PC-3 (cell line): ENCODE measurements at regions not wholly inside any gene's neighbourhood (a gene's known extent, or its start where the extent isn't known, plus 50 kb on each side); places are given as distances from the start of the nearest gene placed in this dataset.

ENCODE experiments used
- ATAC-seq: fragments of 200-7000 bp; cut with Tn5 transposase; 2 replicates; pipeline ENCODE4 v1.9.1; 2020; ENCODE audit warnings: mild to moderate bottlenecking, moderate library complexity
- BruUV-seq: library from RNA; stranded (reverse); fragments of 400-500 nt; replicated peaks from 2 replicates; lab custom pipeline; 2021; lab: Mats Ljungman, UMichigan
- CTCF ChIA-PET: fragments of 300-600 bp; sonication (Branson Sonifier 250); formaldehyde crosslinking; loops from one replicate; lab custom pipeline; 2022; ENCODE audit warnings: antibody characterized with exemption; lab: Charles Lee
- POLR2A ChIA-PET: fragments of 300-600 bp; sonication (Branson Sonifier 250); formaldehyde crosslinking; loops from one replicate; lab custom pipeline; 2022; ENCODE audit warnings: antibody characterized with exemption; ENCODE audit not compliant: unreplicated experiment; lab: Charles Lee
- DNase-seq: peaks from one replicate; pipeline ENCODE4 v3.0.0-alpha.2; 2015
- H2AFZ ChIP-seq: fragments of 300-600 bp; sonication (generic); 2 replicates; pipeline ENCODE4 v1.6.0; 2016; ENCODE audit warnings: antibody characterized with exemption, low read length
- H3F3A ChIP-seq: fragments of 300-600 bp; sonication (generic); one replicate; pipeline ENCODE4 v1.6.0; 2017; ENCODE audit warnings: antibody characterized with exemption, low read length, control low read depth, mild to moderate bottlenecking; ENCODE audit not compliant: unreplicated experiment
- H3K27ac ChIP-seq: fragments of 300-600 bp; sonication (generic); 2 replicates; pipeline ENCODE4 v1.5.1; 2016; ENCODE audit warnings: mild to moderate bottlenecking, low read length
- H3K27me3 ChIP-seq: fragments of 300-600 bp; sonication (generic); 2 replicates; pipeline ENCODE4 v1.6.1; 2016; ENCODE audit warnings: low read length, mixed read lengths
- H3K36me3 ChIP-seq: fragments of 300-600 bp; sonication (generic); 2 replicates; pipeline ENCODE4 v1.6.1; 2016; ENCODE audit warnings: low read depth, mixed run types, low read length, mixed read lengths
- H3K4me1 ChIP-seq: fragments of 300-600 bp; sonication (generic); 2 replicates; pipeline ENCODE4 v1.5.1; 2016; ENCODE audit warnings: low read length; ENCODE audit not compliant: insufficient read depth
- H3K4me2 ChIP-seq: fragments of 300-600 bp; sonication (generic); 2 replicates; pipeline ENCODE4 v1.6.0; 2016; ENCODE audit warnings: low read length
- H3K4me3 ChIP-seq: fragments of 300-600 bp; sonication (generic); 2 replicates; pipeline ENCODE4 v1.5.1; 2016; ENCODE audit warnings: mild to moderate bottlenecking, low read length, mixed read lengths
- H3K79me2 ChIP-seq: fragments of 300-600 bp; sonication (generic); 2 replicates; pipeline ENCODE4 v1.6.1; 2017; ENCODE audit warnings: low read length, mixed read lengths
- H3K9ac ChIP-seq: fragments of 300-600 bp; sonication (generic); 2 replicates; pipeline ENCODE4 v1.6.0; 2016; ENCODE audit warnings: mild to moderate bottlenecking, low read length
- H3K9me2 ChIP-seq: fragments of 300-600 bp; sonication (generic); replicated peaks from 2 replicates; pipeline ENCODE4 v1.6.1; 2016; ENCODE audit warnings: mixed run types, low read length, mixed read lengths
- H3K9me3 ChIP-seq: fragments of 300-600 bp; sonication (generic); 2 replicates; pipeline ENCODE4 v1.6.1; 2016; ENCODE audit warnings: low read length, mixed read lengths
- H4K20me1 ChIP-seq: fragments of 300-600 bp; sonication (generic); 2 replicates; pipeline ENCODE4 v1.6.1; 2016; ENCODE audit warnings: low read length, mixed read lengths
- EZH2 ChIP-seq: fragments of 300-600 bp; sonication (generic); IDR thresholded peaks from one replicate; pipeline ENCODE4 v1.6.1; 2017; ENCODE audit warnings: antibody characterized with exemption, mild to moderate bottlenecking, low read length; ENCODE audit not compliant: unreplicated experiment
- EZH2phosphoT487 ChIP-seq: fragments of 300-600 bp; sonication (generic); IDR thresholded peaks from 2 replicates; pipeline ENCODE4 v1.6.1; 2018; ENCODE audit warnings: mild to moderate bottlenecking, antibody characterized with exemption, low read length, borderline replicate concordance
- intact Hi-C: fragments of 100-400 bp; cut with micrococcal nuclease; formaldehyde crosslinking; loops from 2 replicates; pipeline ENCODE4 v1.9.0; 2023
- TF ChIP-seq, protein P1 (sequence below): fragments of 300-600 bp; sonication (generic); conservative IDR thresholded peaks from 2 replicates; pipeline ENCODE4 v1.5.1; 2017; ENCODE audit warnings: antibody characterized with exemption, low read depth, mild to moderate bottlenecking, low read length

DNA sequence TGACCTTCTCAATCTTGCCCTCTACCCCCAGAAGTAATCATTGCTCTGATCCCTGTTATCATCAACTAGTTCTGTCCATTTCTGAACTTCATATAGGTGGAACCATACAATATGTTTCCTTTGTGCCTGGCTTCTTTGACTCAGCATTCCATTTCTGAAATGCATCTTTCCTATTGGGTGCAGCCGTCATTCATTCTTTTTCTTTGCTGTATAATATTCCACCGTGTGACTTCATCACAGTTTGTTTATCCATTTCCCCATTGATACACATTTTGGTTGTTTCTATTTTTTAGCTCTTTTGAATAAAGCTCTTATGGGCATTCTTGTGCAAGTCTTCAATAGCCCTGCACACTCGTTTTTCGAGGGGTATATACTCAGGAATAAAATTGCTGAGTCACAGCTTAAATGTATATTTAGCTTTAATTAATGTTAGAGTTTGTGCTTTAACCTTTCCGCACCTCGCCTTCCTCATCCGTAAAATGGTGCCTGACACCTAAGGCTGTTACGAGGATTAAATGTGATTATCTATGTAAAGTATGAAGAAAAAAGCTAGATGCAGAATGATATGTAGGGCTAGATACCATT lies 491.6 kb downstream of the MIAT start:
- no peak overlapping the region for H3K4me3 ChIP-seq
- POLR2A ChIA-PET = no interaction called here
- no peaks in the 10 kb centered on the region for H4K20me1 ChIP-seq
- no peaks in the 10 kb centered on the region for H3K4me1 ChIP-seq
- H2AFZ ChIP-seq = no peak overlapping the region
- intact Hi-C loops = no loop called here
- H3K36me3 ChIP-seq = no peaks in the 10 kb centered on the region
- no peak overlapping the region for H3K27ac ChIP-seq
- no peaks in the 10 kb centered on the region for H3F3A ChIP-seq
- no TSS peak for BruUV-seq
- H3K9me3 ChIP-seq = no peaks in the 10 kb centered on the region
- H3K9me2 ChIP-seq = no peaks in the 10 kb centered on the region
- CTCF ChIA-PET = no interaction called here
- 0 out of 2 replicates have a peak, but pooled peaks cover 5% of the 10 kb centered on the region for H3K27me3 ChIP-seq
- DNase-seq (no peak), ATAC-seq (no peak)
- TF ChIP-seq, protein P1, sequence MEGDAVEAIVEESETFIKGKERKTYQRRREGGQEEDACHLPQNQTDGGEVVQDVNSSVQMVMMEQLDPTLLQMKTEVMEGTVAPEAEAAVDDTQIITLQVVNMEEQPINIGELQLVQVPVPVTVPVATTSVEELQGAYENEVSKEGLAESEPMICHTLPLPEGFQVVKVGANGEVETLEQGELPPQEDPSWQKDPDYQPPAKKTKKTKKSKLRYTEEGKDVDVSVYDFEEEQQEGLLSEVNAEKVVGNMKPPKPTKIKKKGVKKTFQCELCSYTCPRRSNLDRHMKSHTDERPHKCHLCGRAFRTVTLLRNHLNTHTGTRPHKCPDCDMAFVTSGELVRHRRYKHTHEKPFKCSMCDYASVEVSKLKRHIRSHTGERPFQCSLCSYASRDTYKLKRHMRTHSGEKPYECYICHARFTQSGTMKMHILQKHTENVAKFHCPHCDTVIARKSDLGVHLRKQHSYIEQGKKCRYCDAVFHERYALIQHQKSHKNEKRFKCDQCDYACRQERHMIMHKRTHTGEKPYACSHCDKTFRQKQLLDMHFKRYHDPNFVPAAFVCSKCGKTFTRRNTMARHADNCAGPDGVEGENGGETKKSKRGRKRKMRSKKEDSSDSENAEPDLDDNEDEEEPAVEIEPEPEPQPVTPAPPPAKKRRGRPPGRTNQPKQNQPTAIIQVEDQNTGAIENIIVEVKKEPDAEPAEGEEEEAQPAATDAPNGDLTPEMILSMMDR = no peak
- TF ChIP-seq EZH2phosphoT487 = no peak
- no peak for TF ChIP-seq EZH2
- no peak overlapping the region for H3K9ac ChIP-seq
- no peaks in the 10 kb centered on the region for H3K79me2 ChIP-seq
- H3K4me2 ChIP-seq = no peak overlapping the region

DNA sequence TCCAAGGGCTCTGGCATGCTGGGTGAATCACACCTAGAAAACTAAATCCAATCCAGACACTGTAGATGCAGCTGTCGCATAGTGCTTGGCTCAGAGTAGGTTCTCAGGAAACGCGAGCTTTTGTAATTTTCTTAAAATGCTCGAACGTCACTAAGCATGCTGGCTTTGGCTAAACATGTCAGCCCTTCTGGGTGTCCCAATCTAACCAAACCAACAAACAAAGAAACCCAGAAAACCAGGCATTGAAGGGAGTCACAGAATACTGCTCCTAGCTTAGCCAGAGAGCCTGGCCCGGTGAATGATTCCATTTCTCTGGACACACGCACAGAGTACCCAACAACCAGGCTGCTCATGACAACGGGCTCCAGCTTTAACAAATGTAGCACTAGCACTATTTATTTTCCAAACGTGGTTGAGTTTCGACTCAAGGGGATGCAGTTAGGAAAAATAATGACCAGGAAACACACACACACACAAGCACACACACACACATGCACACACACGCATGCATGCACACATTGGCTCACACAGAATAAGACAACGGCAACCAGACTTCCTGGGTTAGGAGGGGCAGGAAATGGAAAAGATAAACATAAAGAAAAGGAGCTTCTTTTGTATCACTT lies 492.6 kb downstream of the MIAT start:
- Histone ChIP-seq H3K9ac (no peak overlapping the region), H3K27ac (no peak overlapping the region), H3K4me3 (no peak overlapping the region), H3K9me2 (no peaks in the 10 kb centered on the region), H3K4me1 (no peaks in the 10 kb centered on the region), H3K79me2 (no peaks in the 10 kb centered on the region), H2AFZ (no peak overlapping the region), H4K20me1 (no peaks in the 10 kb centered on the region), H3K4me2 (no peak overlapping the region), H3K36me3 (no peaks in the 10 kb centered on the region), H3K27me3 (0 out of 2 replicates have a peak, but pooled peaks cover 5% of the 10 kb centered on the region), H3F3A (no peaks in the 10 kb centered on the region), H3K9me3 (no peaks in the 10 kb centered on the region)
- ChIA-PET POLR2A (no interaction called here), CTCF (no interaction called here)
- TF ChIP-seq EZH2 = no peak
- TF ChIP-seq, protein P1 = no peak
- TF ChIP-seq EZH2phosphoT487 = no peak
- intact Hi-C loops = no loop called here
- ATAC-seq (no peak), DNase-seq (no peak)
- no TSS peak for BruUV-seq

DNA sequence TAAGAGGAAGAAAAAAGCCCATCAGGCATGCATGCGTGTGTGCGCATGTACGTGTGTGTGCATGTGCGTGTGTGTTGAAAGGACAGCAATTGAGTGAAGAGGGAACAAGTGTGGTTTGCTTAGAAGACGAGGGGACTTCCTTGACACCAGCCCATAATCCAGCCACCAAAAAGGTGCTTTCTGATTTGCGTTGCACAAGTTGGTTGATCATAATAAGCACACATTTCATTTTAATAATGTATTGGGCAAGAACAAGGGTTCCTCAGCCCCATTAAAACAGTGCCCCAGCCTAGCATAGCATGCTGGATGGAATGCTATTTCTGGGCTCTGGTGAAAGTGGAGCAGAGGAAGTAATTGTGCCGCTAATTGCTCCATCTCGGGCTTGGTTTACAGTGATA lies 493.2 kb downstream of the MIAT start:
- Histone ChIP-seq H3K4me3 (no peak overlapping the region), H4K20me1 (no peaks in the 10 kb centered on the region), H3F3A (no peaks in the 10 kb centered on the region), H3K27ac (no peak overlapping the region), H3K36me3 (no peaks in the 10 kb centered on the region), H2AFZ (no peak overlapping the region), H3K4me1 (no peaks in the 10 kb centered on the region), H3K9ac (no peak overlapping the region), H3K27me3 (0 out of 2 replicates have a peak, but pooled peaks cover 5% of the 10 kb centered on the region), H3K79me2 (no peaks in the 10 kb centered on the region), H3K9me2 (no peaks in the 10 kb centered on the region), H3K4me2 (no peak overlapping the region), H3K9me3 (no peaks in the 10 kb centered on the region)
- ChIA-PET CTCF (no interaction called here), POLR2A (no interaction called here)
- no TSS peak for BruUV-seq
- DNase-seq (no peak), ATAC-seq (no peak)
- intact Hi-C loops = no loop called here
- no peak for TF ChIP-seq EZH2
- TF ChIP-seq EZH2phosphoT487 = no peak
- TF ChIP-seq, protein P1 = no peak
